ENCODE measurements at regions not wholly inside any gene's neighbourhood (a gene's known extent, or its start where the extent isn't known, plus 50 kb on each side); places are given as distances from the start of the nearest gene placed in this dataset.

DNA sequence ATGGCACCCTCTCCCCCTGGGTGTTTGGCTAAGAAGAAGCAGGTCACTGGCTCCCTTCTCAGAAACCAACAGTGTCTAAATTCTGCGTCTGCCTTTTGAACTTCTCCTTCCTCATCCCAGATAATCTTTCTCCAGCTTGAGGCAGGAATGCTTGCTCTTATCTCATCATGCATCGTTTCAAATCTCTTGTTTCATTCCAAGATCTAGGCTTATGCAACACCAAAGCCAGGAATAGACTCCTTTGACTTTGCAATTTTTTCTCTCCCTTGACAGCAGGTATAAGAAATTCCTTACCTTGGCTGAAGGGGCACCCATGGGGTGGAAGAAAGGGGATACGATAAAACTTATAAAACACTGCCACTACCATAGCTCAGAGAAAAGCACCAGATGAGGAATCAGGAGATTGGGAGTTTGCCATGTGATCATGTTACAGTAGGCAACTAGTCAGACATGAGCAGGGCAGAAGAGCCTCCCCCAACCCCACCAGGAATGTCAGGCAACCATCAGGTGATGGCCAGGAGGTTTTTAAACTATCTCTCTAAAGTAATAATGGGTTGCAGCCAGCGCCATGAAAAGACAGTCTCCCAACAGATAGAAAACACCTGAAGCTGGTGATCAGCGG, 498.9 kb downstream of the KLF12 start:
- ChIA-PET POLR2A (no interaction called here), CTCF (no interaction called here)

DNA sequence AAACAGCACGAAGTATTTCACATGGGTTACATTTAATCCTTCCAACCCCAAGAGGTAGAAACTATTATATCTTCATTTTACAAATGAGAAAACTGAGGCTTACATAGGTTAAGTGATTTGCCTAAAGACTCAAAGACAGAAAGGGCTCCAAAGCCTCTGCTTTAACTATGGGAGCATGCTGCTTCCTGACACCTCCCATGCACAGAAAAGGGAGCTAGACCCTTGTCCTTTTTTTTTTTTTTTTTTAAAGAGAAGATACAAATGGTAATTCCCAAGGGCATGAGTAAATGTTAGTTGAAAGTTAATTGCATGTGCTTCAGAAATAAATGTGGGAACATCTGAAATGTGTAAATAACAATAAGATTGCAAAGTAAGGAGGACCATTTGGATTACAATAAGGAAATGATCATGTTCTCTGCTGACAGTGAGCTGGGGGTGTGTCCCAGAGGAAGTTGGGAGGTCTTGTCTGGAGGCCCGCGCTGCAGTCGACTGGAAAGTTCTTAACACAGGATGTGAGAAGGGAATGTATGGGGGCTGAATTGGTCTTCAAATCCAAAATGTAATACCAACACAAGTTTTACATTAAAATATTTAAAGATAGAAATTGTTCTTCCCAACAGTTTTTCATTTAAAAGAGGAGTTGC, 500.3 kb downstream of the KLF12 start:
- H3K4me3 ChIP-seq (ENCODE audit: low read depth, low read length): no peak overlapping the region
- TF ChIP-seq ZNF530 (tag by site-specific recombination; IDR thresholded peaks at IDR 0.05; ENCODE audit: low read depth) (no peak), TRIM28 (IDR thresholded peaks at IDR 0.05; ENCODE audit: borderline replicate concordance, low read length) (no peak), ZNF350 (tag by site-specific recombination; IDR thresholded peaks at IDR 0.05) (no peak), ZNF239 (tag by site-specific recombination; IDR thresholded peaks at IDR 0.05) (no peak), ZNF777 (tag by site-specific recombination; IDR thresholded peaks at IDR 0.05; ENCODE audit: borderline replicate concordance) (no peak), ZNF76 (tag by site-specific recombination; IDR thresholded peaks at IDR 0.05; ENCODE audit: borderline replicate concordance, low read depth) (no peak), SCRT1 (tag by site-specific recombination; IDR thresholded peaks at IDR 0.05; ENCODE audit: borderline replicate concordance) (no peak), ZNF747 (tag by site-specific recombination; IDR thresholded peaks at IDR 0.05) (no peak), ZNF140 (tag by site-specific recombination; IDR thresholded peaks at IDR 0.05) (no peak)
- TF ChIP-seq, protein P1, sequence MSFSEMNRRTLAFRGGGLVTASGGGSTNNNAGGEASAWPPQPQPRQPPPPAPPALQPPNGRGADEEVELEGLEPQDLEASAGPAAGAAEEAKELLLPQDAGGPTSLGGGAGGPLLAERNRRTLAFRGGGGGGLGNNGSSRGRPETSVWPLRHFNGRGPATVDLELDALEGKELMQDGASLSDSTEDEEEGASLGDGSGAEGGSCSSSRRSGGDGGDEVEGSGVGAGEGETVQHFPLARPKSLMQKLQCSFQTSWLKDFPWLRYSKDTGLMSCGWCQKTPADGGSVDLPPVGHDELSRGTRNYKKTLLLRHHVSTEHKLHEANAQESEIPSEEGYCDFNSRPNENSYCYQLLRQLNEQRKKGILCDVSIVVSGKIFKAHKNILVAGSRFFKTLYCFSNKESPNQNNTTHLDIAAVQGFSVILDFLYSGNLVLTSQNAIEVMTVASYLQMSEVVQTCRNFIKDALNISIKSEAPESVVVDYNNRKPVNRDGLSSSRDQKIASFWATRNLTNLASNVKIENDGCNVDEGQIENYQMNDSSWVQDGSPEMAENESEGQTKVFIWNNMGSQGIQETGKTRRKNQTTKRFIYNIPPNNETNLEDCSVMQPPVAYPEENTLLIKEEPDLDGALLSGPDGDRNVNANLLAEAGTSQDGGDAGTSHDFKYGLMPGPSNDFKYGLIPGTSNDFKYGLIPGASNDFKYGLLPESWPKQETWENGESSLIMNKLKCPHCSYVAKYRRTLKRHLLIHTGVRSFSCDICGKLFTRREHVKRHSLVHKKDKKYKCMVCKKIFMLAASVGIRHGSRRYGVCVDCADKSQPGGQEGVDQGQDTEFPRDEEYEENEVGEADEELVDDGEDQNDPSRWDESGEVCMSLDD (tag by site-specific recombination; IDR thresholded peaks at IDR 0.05): no peak
- POLR2A ChIA-PET: interaction anchor here (0.7 kb wide), 1 partner anchor 666 kb away, joined by 3 read pairs; no protein-coding TSS in a partner anchor
- CTCF ChIA-PET: no interaction called here
- no peaks in the 10 kb centered on the region for H3K4me1 ChIP-seq (ENCODE audit: control insufficient read depth, insufficient read depth, low read length)
- no peak overlapping the region for H3K27ac ChIP-seq (ENCODE audit: extremely low read depth, low read depth, low read length)
- no peaks in the 10 kb centered on the region for H3K9me3 ChIP-seq (ENCODE audit: control insufficient read depth, insufficient read depth, low read depth, low read length)
- H3K36me3 ChIP-seq (ENCODE audit: control insufficient read depth in 2 of 2, insufficient read depth in 1 of 2, low read length in 2 of 2): no peaks in the 10 kb centered on the region

More for the DNA sequence above, 498.9 kb downstream of the KLF12 start:
- no peaks in the 10 kb centered on the region for H3K9me3 ChIP-seq (ENCODE audit: control insufficient read depth, insufficient read depth, low read depth, low read length)
- H3K4me3 ChIP-seq (ENCODE audit: low read depth, low read length): no peak overlapping the region
- no peaks in the 10 kb centered on the region for H3K4me1 ChIP-seq (ENCODE audit: control insufficient read depth, insufficient read depth, low read length)
- H3K36me3 ChIP-seq (ENCODE audit: control insufficient read depth in 2 of 2, insufficient read depth in 1 of 2, low read length in 2 of 2): no peaks in the 10 kb centered on the region
- no peak overlapping the region for H3K27ac ChIP-seq (ENCODE audit: extremely low read depth, low read depth, low read length)
- no peak for TF ChIP-seq ZNF654 (tag by site-specific recombination; IDR thresholded peaks at IDR 0.05; ENCODE audit: low read depth)
- no peak for TF ChIP-seq ZFP37 (tag by site-specific recombination; IDR thresholded peaks at IDR 0.05)
- no peak for TF ChIP-seq ZNF792 (tag by site-specific recombination; IDR thresholded peaks at IDR 0.05)
- no peak for TF ChIP-seq MEIS1 (CRISPR knock-in tag; IDR thresholded peaks at IDR 0.05; ENCODE audit: borderline replicate concordance)

DNA sequence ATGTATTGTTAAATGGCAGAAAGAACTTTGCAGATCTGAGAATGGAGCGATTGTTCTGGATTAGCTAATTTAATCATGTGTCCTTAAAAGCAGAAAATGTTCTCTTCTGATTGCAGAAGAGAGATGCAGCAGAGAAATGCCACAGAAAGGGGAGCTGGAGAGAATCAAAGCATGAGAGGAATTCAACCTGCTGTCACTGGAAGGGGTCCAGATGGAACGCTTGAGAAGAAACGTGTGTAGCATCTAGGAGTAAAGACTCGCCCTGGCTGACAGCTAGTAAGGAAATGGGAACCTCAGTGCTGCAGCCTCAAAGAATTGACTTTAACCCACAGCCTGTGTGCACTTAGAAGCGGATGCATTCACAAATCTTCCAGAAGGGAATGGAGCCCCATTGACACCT, 502.8 kb downstream of the KLF12 start:
- CTCF ChIA-PET: no interaction called here
- Histone ChIP-seq H3K9me3 (ENCODE audit: control insufficient read depth, insufficient read depth, low read depth, low read length) (no peaks in the 10 kb centered on the region), H3K4me3 (ENCODE audit: low read depth, low read length) (no peak overlapping the region), H3K4me1 (ENCODE audit: control insufficient read depth, insufficient read depth, low read length) (no peaks in the 10 kb centered on the region), H3K27ac (ENCODE audit: extremely low read depth, low read depth, low read length) (no peak overlapping the region), H3K36me3 (ENCODE audit: control insufficient read depth in 2 of 2, insufficient read depth in 1 of 2, low read length in 2 of 2) (no peaks in the 10 kb centered on the region)
- TF ChIP-seq ZNF624 (tag by site-specific recombination; IDR thresholded peaks at IDR 0.05) (no peak), ZSCAN23 (tag by site-specific recombination; IDR thresholded peaks at IDR 0.05) (no peak), ZNF311 (tag by site-specific recombination; IDR thresholded peaks at IDR 0.05; ENCODE audit: borderline replicate concordance) (no peak), GLIS1 (tag by site-specific recombination; IDR thresholded peaks at IDR 0.05) (no peak), MEIS1 (CRISPR knock-in tag; IDR thresholded peaks at IDR 0.05; ENCODE audit: borderline replicate concordance) (no peak), ZFP41 (tag by site-specific recombination; IDR thresholded peaks at IDR 0.05; ENCODE audit: borderline replicate concordance) (no peak), ZNF548 (tag by site-specific recombination; IDR thresholded peaks at IDR 0.05) (no peak)
- TF ChIP-seq, protein P2, sequence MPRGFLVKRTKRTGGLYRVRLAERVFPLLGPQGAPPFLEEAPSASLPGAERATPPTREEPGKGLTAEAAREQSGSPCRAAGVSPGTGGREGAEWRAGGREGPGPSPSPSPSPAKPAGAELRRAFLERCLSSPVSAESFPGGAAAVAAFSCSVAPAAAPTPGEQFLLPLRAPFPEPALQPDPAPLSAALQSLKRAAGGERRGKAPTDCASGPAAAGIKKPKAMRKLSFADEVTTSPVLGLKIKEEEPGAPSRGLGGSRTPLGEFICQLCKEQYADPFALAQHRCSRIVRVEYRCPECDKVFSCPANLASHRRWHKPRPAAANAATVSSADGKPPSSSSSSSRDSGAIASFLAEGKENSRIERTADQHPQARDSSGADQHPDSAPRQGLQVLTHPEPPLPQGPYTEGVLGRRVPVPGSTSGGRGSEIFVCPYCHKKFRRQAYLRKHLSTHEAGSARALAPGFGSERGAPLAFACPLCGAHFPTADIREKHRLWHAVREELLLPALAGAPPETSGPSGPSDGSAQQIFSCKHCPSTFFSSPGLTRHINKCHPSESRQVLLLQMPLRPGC (tag by site-specific recombination; IDR thresholded peaks at IDR 0.05): no peak
- POLR2A ChIA-PET: no interaction called here

All from HEK293 (cell line).